OCI-LY1 (cell line): ENCODE measurements at regions not wholly inside any gene's neighbourhood (a gene's known extent, or its start where the extent isn't known, plus 50 kb on each side); places are given as distances from the start of the nearest gene placed in this dataset.

Experiments
- CTCF ChIP-seq: fragments of 200-600 bp; sonication (generic), shearing (Covaris generic); IDR thresholded peaks from 2 replicates; pipeline ENCODE4 v1.5.1; 2017; ENCODE audit warnings: mild to moderate bottlenecking, antibody characterized with exemption, low read length, moderate library complexity, mixed read lengths
- EZH2 ChIP-seq: fragments of 200-600 bp; sonication (generic), shearing (Covaris generic); IDR thresholded peaks from 2 replicates; pipeline ENCODE4 v1.8.0; 2017; ENCODE audit warnings: borderline replicate concordance, mixed run types, mild to moderate bottlenecking, antibody characterized with exemption, low read length, moderate library complexity, mixed read lengths

- TF ChIP-seq EZH2 (no peak), CTCF (no peak)
Observed at GRCh38 chr11:121889186-121889585, 226.8 kb downstream of the BLID start.
